Keratinocyte (primary cell): ENCODE measurements at regions not wholly inside any gene's neighbourhood (a gene's known extent, or its start where the extent isn't known, plus 50 kb on each side); places are given as distances from the start of the nearest gene placed in this dataset.

Experiments
- DNase-seq: peaks from one replicate; pipeline ENCODE4 v3.0.0-alpha.2; 2011; ENCODE audit warnings: low read depth, missing footprints, low spot score
- FAIRE-seq: peaks from 2 replicates; lab custom pipeline; 2011; peaks lifted over from hg19 to GRCh38; lab: Jason Lieb, UNC
- H2AFZ ChIP-seq: 2 replicates; pipeline ENCODE4 v1.6.0; 2012; ENCODE audit warnings: low read length, control low read depth, inconsistent platforms; ENCODE audit not compliant: control insufficient read depth
- H3K27ac ChIP-seq: 2 replicates; pipeline ENCODE4 v1.5.1; 2011; ENCODE audit warnings: low read length; ENCODE audit not compliant: control insufficient read depth, insufficient read depth
- H3K27me3 ChIP-seq: 3 replicates; pipeline ENCODE4 v1.6.0; 2011; ENCODE audit warnings: low read length; ENCODE audit not compliant: control insufficient read depth, insufficient read depth; ENCODE audit errors: extremely low read depth
- H3K36me3 ChIP-seq, 2 experiments: 2 replicates in 1 of 2; 3 replicates in 1 of 2; pipeline ENCODE4 v1.5.1; 2011; ENCODE audit warnings: low read length in 2 of 2, mild to moderate bottlenecking in 1 of 2; ENCODE audit not compliant: control insufficient read depth in 2 of 2, insufficient read depth in 2 of 2; ENCODE audit errors: extremely low read depth in 1 of 2
- H3K4me1 ChIP-seq: 3 replicates; pipeline ENCODE4 v1.5.1; 2011; ENCODE audit warnings: low read length; ENCODE audit not compliant: control insufficient read depth, insufficient read depth; ENCODE audit errors: extremely low read depth
- H3K4me2 ChIP-seq: 3 replicates; pipeline ENCODE4 v1.6.0; 2011; ENCODE audit warnings: low read depth, low read length; ENCODE audit not compliant: control insufficient read depth, insufficient read depth; ENCODE audit errors: extremely low read depth
- H3K4me3 ChIP-seq, 3 experiments: fragments of 200-600 bp in 1 of 3; sonication (generic) in 1 of 3; 2 replicates in 2 of 3; 3 replicates in 1 of 3; pipeline ENCODE4 v1.5.1; 2011 to 2016; ENCODE audit warnings: low read length in 3 of 3, mild to moderate bottlenecking in 3 of 3, control low read depth in 2 of 3, inconsistent platforms in 1 of 3, low read depth in 1 of 3, mixed read lengths in 1 of 3, mixed run types in 1 of 3, moderate library complexity in 1 of 3; ENCODE audit not compliant: control insufficient read depth in 2 of 3, insufficient read depth in 2 of 3; ENCODE audit errors: extremely low read depth in 1 of 3
- H3K79me2 ChIP-seq: 2 replicates; pipeline ENCODE4 v1.6.0; 2012; ENCODE audit warnings: low read length; ENCODE audit not compliant: control insufficient read depth, insufficient read depth
- H3K9ac ChIP-seq: 3 replicates; pipeline ENCODE4 v1.6.0; 2011; ENCODE audit warnings: low read length; ENCODE audit not compliant: control insufficient read depth, insufficient read depth; ENCODE audit errors: extremely low read depth
- H3K9me1 ChIP-seq: 3 replicates; pipeline ENCODE4 v1.6.0; 2011; ENCODE audit warnings: low read length; ENCODE audit not compliant: control insufficient read depth, insufficient read depth; ENCODE audit errors: extremely low read depth
- H3K9me3 ChIP-seq: 2 replicates; pipeline ENCODE4 v1.5.1; 2012; ENCODE audit warnings: low read depth, low read length; ENCODE audit not compliant: control insufficient read depth
- H4K20me1 ChIP-seq: 3 replicates; pipeline ENCODE4 v1.6.0; 2011; ENCODE audit warnings: low read length; ENCODE audit not compliant: control insufficient read depth, insufficient read depth; ENCODE audit errors: extremely low read depth
- CTCF ChIP-seq, 3 experiments: IDR thresholded peaks in 1 of 3; conservative IDR thresholded peaks in 1 of 3; optimal IDR thresholded peaks in 1 of 3; 2 replicates in 2 of 3; 3 replicates in 1 of 3; pipeline versions ENCODE3 to v1.5.1; 2011; ENCODE audit warnings: low read length in 3 of 3, mild to moderate bottlenecking in 3 of 3, moderate library complexity in 2 of 3, control low read depth in 1 of 3, inconsistent platforms in 1 of 3; ENCODE audit not compliant: insufficient read depth in 2 of 3; ENCODE audit errors: extremely low read depth in 1 of 3
- EZH2 ChIP-seq: IDR thresholded peaks from one replicate; pipeline ENCODE4 v1.6.1; 2012; ENCODE audit warnings: inconsistent platforms, mild to moderate bottlenecking, low read length, moderate library complexity
- dilution Hi-C: fragments of 300-500 bp; cut with MboI; formaldehyde crosslinking; loops from one replicate; pipeline ENCODE4 v1.7.0; 2020; ENCODE audit warnings: low sequenced_read_pairs; ENCODE audit not compliant: extremely low pct_ligation_motif_present

GRCh38 chr12:13594731-13595514 is 386.5 kb downstream of the GRIN2B start:
- H3K27me3 ChIP-seq = no peaks in the 10 kb centered on the region
- DNase-seq (no peak), FAIRE-seq (no peak)
- no peaks in the 10 kb centered on the region for H4K20me1 ChIP-seq
- no peaks in the 10 kb centered on the region for H3K9me3 ChIP-seq
- dilution Hi-C loops = no loop called here
- H3K4me1 ChIP-seq = no peaks in the 10 kb centered on the region
- H3K9me1 ChIP-seq = no peaks in the 10 kb centered on the region
- H3K36me3 ChIP-seq = no peaks in the 10 kb centered on the region
- no peaks in the 10 kb centered on the region for H3K79me2 ChIP-seq
- H3K27ac ChIP-seq = no peak overlapping the region
- H2AFZ ChIP-seq = no peak overlapping the region
- H3K9ac ChIP-seq = no peak overlapping the region
- TF ChIP-seq EZH2 (no peak), CTCF (optimal IDR thresholded peaks at IDR 0.05 in 1 of 3, IDR thresholded peaks at IDR 0.05 in 1 of 3, conservative IDR thresholded peaks at IDR 0.05 in 1 of 3; ENCODE audit: extremely low read depth in 1 of 3, insufficient read depth in 2 of 3, low read length in 3 of 3) (no peak)
- H3K4me2 ChIP-seq = no peak overlapping the region
- no peak overlapping the region for H3K4me3 ChIP-seq

GRCh38 chr12:13592063-13592942 is 389.1 kb downstream of the GRIN2B start:
- Histone ChIP-seq H3K27ac (no peak overlapping the region), H2AFZ (no peak overlapping the region), H3K27me3 (no peaks in the 10 kb centered on the region), H3K9me3 (no peaks in the 10 kb centered on the region), H3K4me3 (no peak overlapping the region), H3K4me2 (no peak overlapping the region), H3K9me1 (no peaks in the 10 kb centered on the region), H3K36me3 (no peaks in the 10 kb centered on the region), H3K4me1 (no peaks in the 10 kb centered on the region), H4K20me1 (no peaks in the 10 kb centered on the region), H3K79me2 (no peaks in the 10 kb centered on the region), H3K9ac (no peak overlapping the region)
- FAIRE-seq = no peak
- no peak for TF ChIP-seq CTCF (optimal IDR thresholded peaks at IDR 0.05 in 1 of 3, IDR thresholded peaks at IDR 0.05 in 1 of 3, conservative IDR thresholded peaks at IDR 0.05 in 1 of 3; ENCODE audit: extremely low read depth in 1 of 3, insufficient read depth in 2 of 3, low read length in 3 of 3)
- TF ChIP-seq EZH2 = no peak
- no peak for DNase-seq
- dilution Hi-C loops = no loop called here
